GM23338 (cell line): ENCODE measurements at regions not wholly inside any gene's neighbourhood (a gene's known extent, or its start where the extent isn't known, plus 50 kb on each side); places are given as distances from the start of the nearest gene placed in this dataset.

Experiments used
- ATAC-seq: fragments of 200-7000 bp; cut with Tn5 transposase; 3 replicates; pipeline ENCODE4 v1.9.1; 2020
- DNase-seq: peaks from one replicate; pipeline ENCODE4 v3.0.0-alpha.2; 2015; ENCODE audit warnings: low spot score
- H2AFZ ChIP-seq: fragments of 200-600 bp; sonication (generic); 2 replicates; pipeline ENCODE4 v1.8.0; 2016; ENCODE audit warnings: antibody characterized with exemption, mild to moderate bottlenecking, moderate library complexity
- H3F3A ChIP-seq: fragments of 200-600 bp; sonication (generic); replicated peaks from 2 replicates; pipeline ENCODE4 v1.8.0; 2017; ENCODE audit warnings: antibody characterized with exemption, mixed run types, low read depth
- H3K27ac ChIP-seq: fragments of 200-600 bp; sonication (generic); 2 replicates; pipeline ENCODE4 v1.6.1; 2016; ENCODE audit warnings: low read depth
- H3K27me3 ChIP-seq: fragments of 200-600 bp; sonication (generic); 2 replicates; pipeline ENCODE4 v1.8.0; 2016; ENCODE audit warnings: mild to moderate bottlenecking, mixed run types, moderate library complexity; ENCODE audit not compliant: insufficient read depth
- H3K36me3 ChIP-seq: fragments of 200-600 bp; sonication (generic); 2 replicates; pipeline ENCODE4 v1.8.0; 2016; ENCODE audit warnings: mild to moderate bottlenecking; ENCODE audit not compliant: insufficient read depth
- H3K4me1 ChIP-seq: fragments of 200-600 bp; sonication (generic); 2 replicates; pipeline ENCODE4 v1.8.0; 2016; ENCODE audit warnings: mild to moderate bottlenecking, moderate library complexity; ENCODE audit not compliant: insufficient read depth
- H3K4me2 ChIP-seq: fragments of 200-600 bp; sonication (generic); 2 replicates; pipeline ENCODE4 v1.7.1; 2017; ENCODE audit warnings: mixed run types
- H3K4me3 ChIP-seq: fragments of 200-600 bp; sonication (generic); 2 replicates; pipeline ENCODE4 v1.6.1; 2016; ENCODE audit warnings: mixed run types
- H3K79me2 ChIP-seq: fragments of 200-600 bp; sonication (generic); replicated peaks from 2 replicates; pipeline ENCODE4 v1.8.0; 2017; ENCODE audit warnings: mild to moderate bottlenecking; ENCODE audit not compliant: insufficient read depth
- H3K9me2 ChIP-seq: fragments of 200-600 bp; sonication (generic); 2 replicates; pipeline ENCODE4 v1.8.0; 2017; ENCODE audit not compliant: insufficient read depth
- H4K20me1 ChIP-seq: fragments of 200-600 bp; sonication (generic); replicated peaks from 2 replicates; pipeline ENCODE4 v1.8.0; 2017; ENCODE audit warnings: mild to moderate bottlenecking; ENCODE audit not compliant: insufficient read depth
- H3K27ac Mint-ChIP-seq: 2 replicates; pipeline ENCODE4 v1.8.0; 2020; ENCODE audit warnings: inconsistent platforms, mild to moderate bottlenecking, moderate library complexity, mixed read lengths
- H3K27me3 Mint-ChIP-seq: 3 replicates; pipeline ENCODE4 v1.8.0; 2022; ENCODE audit warnings: low read depth, mild to moderate bottlenecking, moderate library complexity, mixed read lengths, inconsistent platforms; ENCODE audit not compliant: insufficient read depth, poor library complexity
- H3K36me3 Mint-ChIP-seq: 3 replicates; pipeline ENCODE4 v1.8.0; 2021; ENCODE audit warnings: low read depth, mild to moderate bottlenecking, inconsistent platforms, moderate library complexity, mixed read lengths
- H3K4me1 Mint-ChIP-seq: 3 replicates; pipeline ENCODE4 v1.8.0; 2020; ENCODE audit warnings: mild to moderate bottlenecking, inconsistent platforms, mixed read lengths
- H3K4me3 Mint-ChIP-seq: 3 replicates; pipeline ENCODE4 v1.8.0; 2021; ENCODE audit warnings: moderate library complexity, mild to moderate bottlenecking, inconsistent platforms, mixed read lengths
- H3K9me3 Mint-ChIP-seq: 3 replicates; pipeline ENCODE4 v1.8.0; 2020; ENCODE audit warnings: moderate library complexity, mild to moderate bottlenecking, inconsistent platforms, mixed read lengths
- CTCF ChIP-seq, 2 experiments: fragments of 200-600 bp in 1 of 2; sonication (generic) in 1 of 2; conservative IDR thresholded peaks; 2 replicates each; pipeline versions ENCODE4 v1.5.1 to v1.6.1; 2016 to 2017; ENCODE audit warnings: antibody characterized with exemption in 2 of 2, low read depth in 2 of 2, mild to moderate bottlenecking in 2 of 2, moderate library complexity in 1 of 2
- EZH2phosphoT487 ChIP-seq: fragments of 200-600 bp; sonication (generic); IDR thresholded peaks from one replicate; pipeline ENCODE4 v1.8.1; 2018; ENCODE audit warnings: antibody characterized with exemption; ENCODE audit not compliant: unreplicated experiment
- JUNB ChIP-seq: IDR thresholded peaks from one replicate; pipeline ENCODE4 v1.6.1; 2016; ENCODE audit warnings: antibody characterized with exemption; ENCODE audit not compliant: unreplicated experiment
- POLR2AphosphoS5 ChIP-seq: IDR thresholded peaks from 2 replicates; pipeline ENCODE4 v1.6.1; 2016; ENCODE audit warnings: antibody characterized with exemption, low read depth
- REST ChIP-seq: IDR thresholded peaks from one replicate; pipeline ENCODE4 v1.6.1; 2018; ENCODE audit warnings: antibody characterized with exemption; ENCODE audit not compliant: unreplicated experiment

GRCh38 chr16:85315866-85316265, 203.6 kb upstream of the CIBAR2 start:
- H2AFZ ChIP-seq = no peak overlapping the region
- no peak for TF ChIP-seq JUNB
- TF ChIP-seq POLR2AphosphoS5 = no peak
- no peak for TF ChIP-seq EZH2phosphoT487
- no peaks in the 10 kb centered on the region for H3K36me3 ChIP-seq
- Mint-ChIP-seq H3K9me3 (no peaks in the 10 kb centered on the region), H3K27ac (no peak overlapping the region), H3K27me3 (peaks cover 16% of the 10 kb centered on the region), H3K4me3 (no peak overlapping the region), H3K4me1 (peaks cover 55% of the 10 kb centered on the region), H3K36me3 (no peaks in the 10 kb centered on the region)
- no peak overlapping the region for H3K4me3 ChIP-seq
- peaks cover 19% of the 10 kb centered on the region for H3K4me1 ChIP-seq
- H3K9me2 ChIP-seq = no peaks in the 10 kb centered on the region
- no peak overlapping the region for H3K27ac ChIP-seq
- no peak for ATAC-seq
- no peaks in the 10 kb centered on the region; the same call in 1 of the 2 replicates for H3F3A ChIP-seq
- 0 out of 2 replicates have a peak, but pooled peaks cover 5% of the 10 kb centered on the region for H3K79me2 ChIP-seq
- no peaks in the 10 kb centered on the region for H3K27me3 ChIP-seq
- peaks cover 3% of the 10 kb centered on the region; the same call in 1 of the 2 replicates for H4K20me1 ChIP-seq
- no peak overlapping the region for H3K4me2 ChIP-seq
- no peak for DNase-seq

GRCh38 chr16:85316321-85316919, 204.1 kb upstream of the CIBAR2 start:
- H3K4me3 ChIP-seq = no peak overlapping the region
- no peaks in the 10 kb centered on the region for H3K9me2 ChIP-seq
- H3K79me2 ChIP-seq = 0 out of 2 replicates have a peak, but pooled peaks cover 5% of the 10 kb centered on the region
- Mint-ChIP-seq H3K27ac (0 out of 2 replicates have a peak overlapping the region, but pooled peaks have one; percentile 76), H3K4me1 (peaks cover 52% of the 10 kb centered on the region), H3K4me3 (no peak overlapping the region), H3K9me3 (no peaks in the 10 kb centered on the region), H3K36me3 (no peaks in the 10 kb centered on the region), H3K27me3 (peaks cover 14% of the 10 kb centered on the region)
- H4K20me1 ChIP-seq = peaks cover 3% of the 10 kb centered on the region; the same call in 1 of the 2 replicates
- peaks cover 14% of the 10 kb centered on the region for H3K4me1 ChIP-seq
- H3K4me2 ChIP-seq = no peak overlapping the region
- no peaks in the 10 kb centered on the region for H3K36me3 ChIP-seq
- DNase-seq = peak; percentile 85
- no peak overlapping the region for H3K27ac ChIP-seq
- TF ChIP-seq REST (no peak), CTCF (conservative IDR thresholded peaks at IDR 0.05; ENCODE audit: low read depth in 2 of 2) (peak; percentile 86 to 97)
- ATAC-seq = peak; percentile 84
- no peak overlapping the region for H2AFZ ChIP-seq
- H3F3A ChIP-seq = no peaks in the 10 kb centered on the region; the same call in 1 of the 2 replicates
- no peaks in the 10 kb centered on the region for H3K27me3 ChIP-seq
